HEK293 (cell line): ENCODE measurements at regions not wholly inside any gene's neighbourhood (a gene's known extent, or its start where the extent isn't known, plus 50 kb on each side); places are given as distances from the start of the nearest gene placed in this dataset.
A peak's percentile ranks its signal among the peaks of the same experiment; 100 is the strongest.

Experiments used
- CTCF ChIA-PET: fragments of 350-600 bp; formaldehyde crosslinking; extraction: SDS; loops from one replicate; lab custom pipeline; 2021; ENCODE audit warnings: antibody characterized with exemption; lab: Yijun Ruan, JAX
- POLR2A ChIA-PET: fragments of 300-600 bp; formaldehyde crosslinking; extraction: SDS; loops from one replicate; lab custom pipeline; 2020; ENCODE audit warnings: antibody characterized with exemption, inconsistent platforms; lab: Yijun Ruan, JAX
- H3K27ac ChIP-seq: fragments of 200-500 bp; sonication (Bioruptor generic); 2 replicates; pipeline ENCODE4 v1.5.1; 2014; ENCODE audit warnings: low read depth, low read length, control low read depth, inconsistent platforms; ENCODE audit errors: extremely low read depth
- H3K36me3 ChIP-seq, 2 experiments: fragments of 200-500 bp in 1 of 2; sonication (Bioruptor generic) in 1 of 2; 1 replicate in 1 of 2; 2 replicates in 1 of 2; pipeline ENCODE4 v1.5.1; 2014 to 2017; ENCODE audit warnings: inconsistent platforms in 2 of 2, low read length in 2 of 2; ENCODE audit not compliant: control insufficient read depth in 2 of 2, insufficient read depth in 1 of 2
- H3K4me1 ChIP-seq: fragments of 200-500 bp; sonication (Bioruptor generic); 2 replicates; pipeline ENCODE4 v1.5.1; 2014; ENCODE audit warnings: mild to moderate bottlenecking, low read length, inconsistent platforms; ENCODE audit not compliant: control insufficient read depth, insufficient read depth
- H3K4me3 ChIP-seq: 2 replicates; pipeline ENCODE4 v1.5.1; 2011; ENCODE audit warnings: low read depth, mild to moderate bottlenecking, control low read depth, low read length, moderate library complexity
- H3K9me3 ChIP-seq: fragments of 200-500 bp; sonication (Bioruptor generic); 2 replicates; pipeline ENCODE4 v1.5.1; 2014; ENCODE audit warnings: low read depth, low read length, inconsistent platforms; ENCODE audit not compliant: control insufficient read depth, insufficient read depth
- FEZF1 ChIP-seq: fragments of 450-650 bp; formaldehyde crosslinking; IDR thresholded peaks from 2 replicates; pipeline ENCODE4 v1.5.1; 2016; ENCODE audit warnings: missing biosample characterization, missing genetic modification characterization
- GLI4 ChIP-seq: fragments of 450-650 bp; formaldehyde crosslinking; IDR thresholded peaks from 2 replicates; pipeline ENCODE4 v1.5.1; 2016; ENCODE audit warnings: missing biosample characterization, missing genetic modification characterization
- OSR2 ChIP-seq: fragments of 450-650 bp; formaldehyde crosslinking; IDR thresholded peaks from 2 replicates; pipeline ENCODE4 v1.5.1; 2016; ENCODE audit warnings: missing biosample characterization, missing genetic modification characterization
- SALL2 ChIP-seq: fragments of 450-650 bp; formaldehyde crosslinking; IDR thresholded peaks from 2 replicates; pipeline ENCODE4 v1.5.0; 2017; ENCODE audit warnings: missing biosample characterization, mild to moderate bottlenecking, missing genetic modification characterization, borderline replicate concordance
- SCRT2 ChIP-seq: fragments of 450-650 bp; formaldehyde crosslinking; IDR thresholded peaks from 2 replicates; pipeline ENCODE4 v1.5.1; 2016; ENCODE audit warnings: missing biosample characterization, missing genetic modification characterization
- TRIM28 ChIP-seq: IDR thresholded peaks from 2 replicates; pipeline ENCODE4 v1.6.1; 2011; ENCODE audit warnings: low read length, control low read depth, borderline replicate concordance
- ZBTB17 ChIP-seq: fragments of 450-650 bp; formaldehyde crosslinking; IDR thresholded peaks from 2 replicates; pipeline ENCODE4 v1.5.1; 2016; ENCODE audit warnings: missing biosample characterization, missing genetic modification characterization
- ZNF146 ChIP-seq: fragments of 450-650 bp; formaldehyde crosslinking; IDR thresholded peaks from 2 replicates; pipeline ENCODE4 v1.5.1; 2016; ENCODE audit warnings: missing biosample characterization, missing genetic modification characterization
- ZNF157 ChIP-seq: fragments of 450-650 bp; formaldehyde crosslinking; IDR thresholded peaks from 2 replicates; pipeline ENCODE4 v1.5.1; 2016; ENCODE audit warnings: missing biosample characterization, missing genetic modification characterization
- ZNF221 ChIP-seq: fragments of 450-650 bp; formaldehyde crosslinking; IDR thresholded peaks from 2 replicates; pipeline ENCODE4 v1.5.1; 2017; ENCODE audit warnings: missing biosample characterization, missing genetic modification characterization, borderline replicate concordance
- ZNF292 ChIP-seq: fragments of 450-650 bp; formaldehyde crosslinking; IDR thresholded peaks from 2 replicates; pipeline ENCODE4 v1.5.1; 2016; ENCODE audit warnings: low read depth, missing biosample characterization, missing genetic modification characterization, borderline replicate concordance
- ZNF341 ChIP-seq: fragments of 450-650 bp; formaldehyde crosslinking; IDR thresholded peaks from 2 replicates; pipeline ENCODE4; 2016; ENCODE audit warnings: low read depth, missing biosample characterization, missing genetic modification characterization
- ZNF366 ChIP-seq: fragments of 450-650 bp; formaldehyde crosslinking; conservative IDR thresholded peaks from 2 replicates; pipeline ENCODE4 v1.5.1; 2016; ENCODE audit warnings: missing biosample characterization, missing genetic modification characterization
- ZNF394 ChIP-seq: fragments of 450-650 bp; formaldehyde crosslinking; IDR thresholded peaks from 2 replicates; pipeline ENCODE4 v1.5.1; 2016; ENCODE audit warnings: missing biosample characterization, missing genetic modification characterization, mild to moderate bottlenecking, moderate library complexity, borderline replicate concordance
- ZNF404 ChIP-seq: fragments of 450-650 bp; formaldehyde crosslinking; IDR thresholded peaks from 2 replicates; pipeline ENCODE4 v1.5.1; 2017; ENCODE audit warnings: missing biosample characterization, missing genetic modification characterization
- ZNF433 ChIP-seq: fragments of 450-650 bp; formaldehyde crosslinking; IDR thresholded peaks from 2 replicates; pipeline ENCODE4 v1.5.1; 2016; ENCODE audit warnings: missing biosample characterization, missing genetic modification characterization, low read depth
- ZNF473 ChIP-seq: fragments of 450-650 bp; formaldehyde crosslinking; IDR thresholded peaks from 2 replicates; pipeline ENCODE4 v1.5.1; 2017; ENCODE audit warnings: missing biosample characterization, missing genetic modification characterization
- ZNF501 ChIP-seq: fragments of 450-650 bp; formaldehyde crosslinking; IDR thresholded peaks from 2 replicates; pipeline ENCODE4 v1.5.1; 2016; ENCODE audit warnings: missing biosample characterization, missing genetic modification characterization
- ZNF548 ChIP-seq: fragments of 450-650 bp; formaldehyde crosslinking; IDR thresholded peaks from 2 replicates; pipeline ENCODE4 v1.5.1; 2016; ENCODE audit warnings: missing biosample characterization, missing genetic modification characterization
- ZNF596 ChIP-seq: fragments of 450-650 bp; IDR thresholded peaks from 2 replicates; pipeline ENCODE4 v1.5.0; 2018; ENCODE audit warnings: missing biosample characterization, mild to moderate bottlenecking, missing genetic modification characterization, moderate library complexity
- ZNF629 ChIP-seq: fragments of 450-650 bp; formaldehyde crosslinking; IDR thresholded peaks from 2 replicates; pipeline ENCODE4 v1.5.1; 2017; ENCODE audit warnings: missing biosample characterization, missing genetic modification characterization
- ZNF664 ChIP-seq: fragments of 450-650 bp; formaldehyde crosslinking; IDR thresholded peaks from 2 replicates; pipeline ENCODE4 v1.5.1; 2016; ENCODE audit warnings: missing biosample characterization, missing genetic modification characterization
- ZNF707 ChIP-seq: fragments of 450-650 bp; formaldehyde crosslinking; IDR thresholded peaks from 2 replicates; pipeline ENCODE4 v1.5.1; 2016; ENCODE audit warnings: missing biosample characterization, missing genetic modification characterization
- TF ChIP-seq, protein P1 (sequence below): fragments of 450-650 bp; formaldehyde crosslinking; IDR thresholded peaks from 2 replicates; pipeline ENCODE4 v1.5.1; 2016; ENCODE audit warnings: missing biosample characterization, missing genetic modification characterization
- TF ChIP-seq, protein P2 (sequence below): fragments of 450-650 bp; formaldehyde crosslinking; IDR thresholded peaks from 2 replicates; pipeline ENCODE4 v1.5.1; 2016; ENCODE audit warnings: missing biosample characterization, missing genetic modification characterization
- TF ChIP-seq, protein P3 (sequence below): fragments of 450-650 bp; formaldehyde crosslinking; IDR thresholded peaks from 2 replicates; pipeline ENCODE4 v1.5.1; 2017; ENCODE audit warnings: missing biosample characterization, missing genetic modification characterization
- TF ChIP-seq, protein P4 (sequence below): fragments of 450-650 bp; IDR thresholded peaks from 2 replicates; pipeline ENCODE4 v1.5.1; 2018; ENCODE audit warnings: missing biosample characterization, mild to moderate bottlenecking, missing genetic modification characterization
- TF ChIP-seq, protein P5 (sequence below): fragments of 450-650 bp; formaldehyde crosslinking; IDR thresholded peaks from 2 replicates; pipeline ENCODE4 v1.5.1; 2016; ENCODE audit warnings: missing biosample characterization, missing genetic modification characterization

- ChIA-PET POLR2A (no interaction called here), CTCF (interaction anchor here (0.5 kb wide), 1 partner anchor 607 kb away, joined by 3 read pairs; no protein-coding TSS in a partner anchor)
- H3K27ac ChIP-seq: peak overlapping the region; percentile 40; the same call in 1 of the 2 replicates
- no peaks in the 10 kb centered on the region for H3K36me3 ChIP-seq
- no peaks in the 10 kb centered on the region for H3K9me3 ChIP-seq
- no peak overlapping the region for H3K4me3 ChIP-seq
- peaks cover 34% of the 10 kb centered on the region for H3K4me1 ChIP-seq
- TF ChIP-seq ZNF221: no peak
- TF ChIP-seq ZNF596 (tag by site-specific recombination): no peak
- peak; percentile 88 for TF ChIP-seq FEZF1
- no peak for TF ChIP-seq GLI4
- no peak for TF ChIP-seq ZNF404 (tag by site-specific recombination)
- TF ChIP-seq ZNF501 (tag by site-specific recombination): no peak
- TF ChIP-seq, protein P1, sequence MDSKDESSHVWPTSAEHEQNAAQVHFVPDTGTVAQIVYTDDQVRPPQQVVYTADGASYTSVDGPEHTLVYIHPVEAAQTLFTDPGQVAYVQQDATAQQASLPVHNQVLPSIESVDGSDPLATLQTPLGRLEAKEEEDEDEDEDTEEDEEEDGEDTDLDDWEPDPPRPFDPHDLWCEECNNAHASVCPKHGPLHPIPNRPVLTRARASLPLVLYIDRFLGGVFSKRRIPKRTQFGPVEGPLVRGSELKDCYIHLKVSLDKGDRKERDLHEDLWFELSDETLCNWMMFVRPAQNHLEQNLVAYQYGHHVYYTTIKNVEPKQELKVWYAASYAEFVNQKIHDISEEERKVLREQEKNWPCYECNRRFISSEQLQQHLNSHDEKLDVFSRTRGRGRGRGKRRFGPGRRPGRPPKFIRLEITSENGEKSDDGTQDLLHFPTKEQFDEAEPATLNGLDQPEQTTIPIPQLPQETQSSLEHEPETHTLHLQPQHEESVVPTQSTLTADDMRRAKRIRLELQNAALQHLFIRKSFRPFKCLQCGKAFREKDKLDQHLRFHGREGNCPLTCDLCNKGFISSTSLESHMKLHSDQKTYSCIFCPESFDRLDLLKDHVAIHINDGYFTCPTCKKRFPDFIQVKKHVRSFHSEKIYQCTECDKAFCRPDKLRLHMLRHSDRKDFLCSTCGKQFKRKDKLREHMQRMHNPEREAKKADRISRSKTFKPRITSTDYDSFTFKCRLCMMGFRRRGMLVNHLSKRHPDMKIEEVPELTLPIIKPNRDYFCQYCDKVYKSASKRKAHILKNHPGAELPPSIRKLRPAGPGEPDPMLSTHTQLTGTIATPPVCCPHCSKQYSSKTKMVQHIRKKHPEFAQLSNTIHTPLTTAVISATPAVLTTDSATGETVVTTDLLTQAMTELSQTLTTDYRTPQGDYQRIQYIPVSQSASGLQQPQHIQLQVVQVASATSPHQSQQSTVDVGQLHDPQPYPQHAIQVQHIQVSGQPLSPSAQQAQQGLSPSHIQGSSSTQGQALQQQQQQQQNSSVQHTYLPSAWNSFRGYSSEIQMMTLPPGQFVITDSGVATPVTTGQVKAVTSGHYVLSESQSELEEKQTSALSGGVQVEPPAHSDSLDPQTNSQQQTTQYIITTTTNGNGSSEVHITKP (tag by site-specific recombination): no peak
- TF ChIP-seq, protein P2, sequence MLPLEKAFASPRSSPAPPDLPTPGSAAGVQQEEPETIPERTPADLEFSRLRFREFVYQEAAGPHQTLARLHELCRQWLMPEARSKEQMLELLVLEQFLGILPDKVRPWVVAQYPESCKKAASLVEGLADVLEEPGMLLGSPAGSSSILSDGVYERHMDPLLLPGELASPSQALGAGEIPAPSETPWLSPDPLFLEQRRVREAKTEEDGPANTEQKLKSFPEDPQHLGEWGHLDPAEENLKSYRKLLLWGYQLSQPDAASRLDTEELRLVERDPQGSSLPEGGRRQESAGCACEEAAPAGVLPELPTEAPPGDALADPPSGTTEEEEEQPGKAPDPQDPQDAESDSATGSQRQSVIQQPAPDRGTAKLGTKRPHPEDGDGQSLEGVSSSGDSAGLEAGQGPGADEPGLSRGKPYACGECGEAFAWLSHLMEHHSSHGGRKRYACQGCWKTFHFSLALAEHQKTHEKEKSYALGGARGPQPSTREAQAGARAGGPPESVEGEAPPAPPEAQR (tag by site-specific recombination): no peak
- peak; percentile 55; the same call in 1 of the 2 replicates for TF ChIP-seq TRIM28
- 0 out of 2 replicates have a peak, but pooled peaks have one; percentile 12 for TF ChIP-seq ZBTB17 (tag by site-specific recombination)
- peak; percentile 21; the same call in 1 of the 2 replicates for TF ChIP-seq OSR2 (tag by site-specific recombination)
- TF ChIP-seq SALL2 (tag by site-specific recombination): no peak
- TF ChIP-seq ZNF292: no peak
- TF ChIP-seq, protein P3, sequence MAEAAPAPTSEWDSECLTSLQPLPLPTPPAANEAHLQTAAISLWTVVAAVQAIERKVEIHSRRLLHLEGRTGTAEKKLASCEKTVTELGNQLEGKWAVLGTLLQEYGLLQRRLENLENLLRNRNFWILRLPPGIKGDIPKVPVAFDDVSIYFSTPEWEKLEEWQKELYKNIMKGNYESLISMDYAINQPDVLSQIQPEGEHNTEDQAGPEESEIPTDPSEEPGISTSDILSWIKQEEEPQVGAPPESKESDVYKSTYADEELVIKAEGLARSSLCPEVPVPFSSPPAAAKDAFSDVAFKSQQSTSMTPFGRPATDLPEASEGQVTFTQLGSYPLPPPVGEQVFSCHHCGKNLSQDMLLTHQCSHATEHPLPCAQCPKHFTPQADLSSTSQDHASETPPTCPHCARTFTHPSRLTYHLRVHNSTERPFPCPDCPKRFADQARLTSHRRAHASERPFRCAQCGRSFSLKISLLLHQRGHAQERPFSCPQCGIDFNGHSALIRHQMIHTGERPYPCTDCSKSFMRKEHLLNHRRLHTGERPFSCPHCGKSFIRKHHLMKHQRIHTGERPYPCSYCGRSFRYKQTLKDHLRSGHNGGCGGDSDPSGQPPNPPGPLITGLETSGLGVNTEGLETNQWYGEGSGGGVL (tag by site-specific recombination): no peak
- no peak for TF ChIP-seq SCRT2
- TF ChIP-seq ZNF548 (tag by site-specific recombination): no peak
- no peak for TF ChIP-seq ZNF157
- TF ChIP-seq ZNF433 (tag by site-specific recombination): no peak
- TF ChIP-seq ZNF629 (tag by site-specific recombination): peak; percentile 83
- TF ChIP-seq ZNF394 (tag by site-specific recombination): peak; percentile 35; the same call in 1 of the 2 replicates
- TF ChIP-seq, protein P4, sequence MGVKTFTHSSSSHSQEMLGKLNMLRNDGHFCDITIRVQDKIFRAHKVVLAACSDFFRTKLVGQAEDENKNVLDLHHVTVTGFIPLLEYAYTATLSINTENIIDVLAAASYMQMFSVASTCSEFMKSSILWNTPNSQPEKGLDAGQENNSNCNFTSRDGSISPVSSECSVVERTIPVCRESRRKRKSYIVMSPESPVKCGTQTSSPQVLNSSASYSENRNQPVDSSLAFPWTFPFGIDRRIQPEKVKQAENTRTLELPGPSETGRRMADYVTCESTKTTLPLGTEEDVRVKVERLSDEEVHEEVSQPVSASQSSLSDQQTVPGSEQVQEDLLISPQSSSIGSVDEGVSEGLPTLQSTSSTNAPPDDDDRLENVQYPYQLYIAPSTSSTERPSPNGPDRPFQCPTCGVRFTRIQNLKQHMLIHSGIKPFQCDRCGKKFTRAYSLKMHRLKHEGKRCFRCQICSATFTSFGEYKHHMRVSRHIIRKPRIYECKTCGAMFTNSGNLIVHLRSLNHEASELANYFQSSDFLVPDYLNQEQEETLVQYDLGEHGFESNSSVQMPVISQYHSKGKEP (tag by site-specific recombination): 0 out of 2 replicates have a peak, but pooled peaks have one; percentile 48
- TF ChIP-seq ZNF707 (tag by site-specific recombination): no peak
- no peak for TF ChIP-seq ZNF473 (tag by site-specific recombination)
- TF ChIP-seq ZNF146 (tag by site-specific recombination): no peak
- TF ChIP-seq, protein P5, sequence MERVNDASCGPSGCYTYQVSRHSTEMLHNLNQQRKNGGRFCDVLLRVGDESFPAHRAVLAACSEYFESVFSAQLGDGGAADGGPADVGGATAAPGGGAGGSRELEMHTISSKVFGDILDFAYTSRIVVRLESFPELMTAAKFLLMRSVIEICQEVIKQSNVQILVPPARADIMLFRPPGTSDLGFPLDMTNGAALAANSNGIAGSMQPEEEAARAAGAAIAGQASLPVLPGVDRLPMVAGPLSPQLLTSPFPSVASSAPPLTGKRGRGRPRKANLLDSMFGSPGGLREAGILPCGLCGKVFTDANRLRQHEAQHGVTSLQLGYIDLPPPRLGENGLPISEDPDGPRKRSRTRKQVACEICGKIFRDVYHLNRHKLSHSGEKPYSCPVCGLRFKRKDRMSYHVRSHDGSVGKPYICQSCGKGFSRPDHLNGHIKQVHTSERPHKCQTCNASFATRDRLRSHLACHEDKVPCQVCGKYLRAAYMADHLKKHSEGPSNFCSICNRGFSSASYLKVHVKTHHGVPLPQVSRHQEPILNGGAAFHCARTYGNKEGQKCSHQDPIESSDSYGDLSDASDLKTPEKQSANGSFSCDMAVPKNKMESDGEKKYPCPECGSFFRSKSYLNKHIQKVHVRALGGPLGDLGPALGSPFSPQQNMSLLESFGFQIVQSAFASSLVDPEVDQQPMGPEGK (tag by site-specific recombination): 0 out of 2 replicates have a peak, but pooled peaks have one; percentile 28
- no peak for TF ChIP-seq ZNF341 (tag by site-specific recombination)
- TF ChIP-seq ZNF366 (tag by site-specific recombination): peak; percentile 82
- TF ChIP-seq ZNF664 (tag by site-specific recombination): peak; percentile 94
Observed at GRCh38 chr4:182175788-182176519, 67.2 kb upstream of the TENM3 start.
